ENCODE measurements at regions not wholly inside any gene's neighbourhood (a gene's known extent, or its start where the extent isn't known, plus 50 kb on each side); places are given as distances from the start of the nearest gene placed in this dataset.

DNA sequence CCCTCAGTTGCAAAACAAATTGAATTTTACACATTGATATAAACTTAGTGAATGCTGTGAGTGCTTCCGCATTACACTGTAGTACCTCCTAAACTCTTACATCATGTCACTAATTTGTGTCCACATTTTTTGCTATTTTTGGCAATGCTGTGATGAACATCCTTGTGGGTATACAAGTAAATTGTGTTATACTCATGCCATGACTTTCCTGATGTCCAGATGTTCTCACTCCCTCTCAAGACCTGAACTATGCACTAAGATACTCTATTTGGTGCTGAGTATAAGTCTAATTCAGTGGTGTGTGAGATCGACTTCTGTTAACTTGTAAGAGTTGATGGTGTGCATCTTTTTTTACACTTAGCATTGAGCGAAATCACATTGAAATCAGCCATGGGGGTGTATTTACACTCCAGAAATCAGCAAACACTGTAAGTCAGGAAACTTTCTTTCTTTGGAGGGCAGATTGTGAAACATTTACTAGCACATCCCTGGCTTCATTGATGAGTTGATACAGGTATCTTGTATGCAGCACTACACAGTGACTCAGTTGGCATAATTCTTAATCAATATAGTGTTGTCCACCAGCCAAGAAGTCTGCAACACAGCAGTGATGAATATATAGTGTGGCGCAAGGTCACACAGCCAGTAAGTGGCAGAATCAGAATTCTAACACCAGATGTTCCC lies 228.1 kb upstream of the RORA start:
- H3K18ac ChIP-seq (ENCODE audit: low read length), result no peak overlapping the region
- H2AFZ ChIP-seq (ENCODE audit: insufficient read depth, low read length, poor library complexity), result no peak overlapping the region
- H4K8ac ChIP-seq (ENCODE audit: low read depth, low read length), result no peak overlapping the region
- H3K4ac ChIP-seq (ENCODE audit: low read depth, low read length), result no peak overlapping the region
- no peak overlapping the region for H2BK120ac ChIP-seq (ENCODE audit: insufficient read depth, low read length, poor library complexity)
- no peak overlapping the region for H2BK5ac ChIP-seq (ENCODE audit: low read depth, low read length, poor library complexity)
- H4K91ac ChIP-seq (ENCODE audit: low read depth, low read length), result no peak overlapping the region
- peaks cover 4% of the 10 kb centered on the region for H3K79me1 ChIP-seq (ENCODE audit: low read length)
- H3K79me2 ChIP-seq (ENCODE audit: control insufficient read depth, insufficient read depth, low read length, poor library complexity), result no peaks in the 10 kb centered on the region
- H2AK5ac ChIP-seq (ENCODE audit: low read length), result no peak overlapping the region
- no peak overlapping the region for H3K4me3 ChIP-seq (ENCODE audit: low read depth, low read length)
- H4K12ac ChIP-seq (ENCODE audit: low read depth, low read length), result no peak overlapping the region
- no peaks in the 10 kb centered on the region for H3K27me3 ChIP-seq (ENCODE audit: insufficient read depth, low read length)
- H3K23ac ChIP-seq (ENCODE audit: low read length), result no peak overlapping the region
- no peak overlapping the region for H2BK12ac ChIP-seq (ENCODE audit: low read length)
- H3K9me3 ChIP-seq (ENCODE audit: insufficient read depth, low read depth, low read length), result no peaks in the 10 kb centered on the region
- no peak overlapping the region for H3K9ac ChIP-seq (ENCODE audit: low read length)
- H3K14ac ChIP-seq (ENCODE audit: low read length), result no peak overlapping the region
- no peak overlapping the region for H3K27ac ChIP-seq (ENCODE audit: low read depth, low read length)
- DNase-seq, result no peak
- no peaks in the 10 kb centered on the region for H3K36me3 ChIP-seq (ENCODE audit: control insufficient read depth in 1 of 2, insufficient read depth in 2 of 2, low read length in 2 of 2)
- WGBS (ENCODE audit: extremely low coverage, insufficient coverage, insufficient read length), result no CpG with 5 or more reads among the region's 4 CpGs
- H3K4me2 ChIP-seq (ENCODE audit: low read length), result no peak overlapping the region
- H3K4me1 ChIP-seq (ENCODE audit: control insufficient read depth in 1 of 2, insufficient read depth in 2 of 2, low read length in 2 of 2), result peaks cover 0 to 2% of the 10 kb centered on the region in 2 experiments

DNA sequence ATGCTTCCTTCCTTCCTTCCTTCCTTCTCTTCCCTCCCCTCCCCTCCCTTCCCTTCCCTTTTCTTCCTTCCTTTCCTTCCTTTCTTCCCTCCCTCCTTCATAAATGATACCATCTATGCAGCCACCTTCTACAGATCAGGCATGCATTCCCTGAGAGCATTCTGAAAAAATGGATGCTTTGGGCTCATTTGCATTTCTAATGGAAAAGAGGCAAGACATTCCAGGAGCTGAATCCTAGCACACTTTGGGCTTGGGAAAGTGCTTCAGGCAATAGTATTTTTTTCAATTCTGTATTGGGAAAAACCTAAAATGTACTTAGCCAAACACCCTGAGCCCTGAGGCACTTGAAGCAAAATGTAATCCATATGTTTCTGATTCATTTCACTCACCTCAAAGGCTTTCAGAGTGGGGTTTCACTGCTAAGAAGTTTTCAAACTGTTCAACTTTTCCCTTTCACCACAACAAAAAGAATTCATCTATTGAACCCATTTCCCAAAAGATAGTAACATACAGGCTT lies 220.1 kb upstream of the RORA start:
- Histone ChIP-seq H3K4me2 (ENCODE audit: low read length) (no peak overlapping the region), H3K18ac (ENCODE audit: low read length) (no peak overlapping the region), H3K36me3 (ENCODE audit: control insufficient read depth in 1 of 2, insufficient read depth in 2 of 2, low read length in 2 of 2) (no peaks in the 10 kb centered on the region), H2BK5ac (ENCODE audit: low read depth, low read length, poor library complexity) (no peak overlapping the region), H2AFZ (ENCODE audit: insufficient read depth, low read length, poor library complexity) (no peak overlapping the region), H2AK5ac (ENCODE audit: low read length) (no peak overlapping the region), H3K9me3 (ENCODE audit: insufficient read depth, low read depth, low read length) (no peaks in the 10 kb centered on the region), H2BK12ac (ENCODE audit: low read length) (no peak overlapping the region), H3K79me2 (ENCODE audit: control insufficient read depth, insufficient read depth, low read length, poor library complexity) (no peaks in the 10 kb centered on the region), H3K4me1 (ENCODE audit: control insufficient read depth in 1 of 2, insufficient read depth in 2 of 2, low read length in 2 of 2) (peaks cover 0 to 2% of the 10 kb centered on the region in 2 experiments), H3K9ac (ENCODE audit: low read length) (no peak overlapping the region), H2BK120ac (ENCODE audit: insufficient read depth, low read length, poor library complexity) (no peak overlapping the region), H3K27me3 (ENCODE audit: insufficient read depth, low read length) (no peaks in the 10 kb centered on the region), H4K91ac (ENCODE audit: low read depth, low read length) (no peak overlapping the region), H3K14ac (ENCODE audit: low read length) (no peak overlapping the region), H3K79me1 (ENCODE audit: low read length) (no peaks in the 10 kb centered on the region), H3K27ac (ENCODE audit: low read depth, low read length) (no peak overlapping the region), H3K23ac (ENCODE audit: low read length) (no peak overlapping the region), H4K8ac (ENCODE audit: low read depth, low read length) (no peak overlapping the region), H3K4me3 (ENCODE audit: low read depth, low read length) (no peak overlapping the region), H3K4ac (ENCODE audit: low read depth, low read length) (no peak overlapping the region), H4K12ac (ENCODE audit: low read depth, low read length) (no peak overlapping the region)
- no peak for DNase-seq

DNA sequence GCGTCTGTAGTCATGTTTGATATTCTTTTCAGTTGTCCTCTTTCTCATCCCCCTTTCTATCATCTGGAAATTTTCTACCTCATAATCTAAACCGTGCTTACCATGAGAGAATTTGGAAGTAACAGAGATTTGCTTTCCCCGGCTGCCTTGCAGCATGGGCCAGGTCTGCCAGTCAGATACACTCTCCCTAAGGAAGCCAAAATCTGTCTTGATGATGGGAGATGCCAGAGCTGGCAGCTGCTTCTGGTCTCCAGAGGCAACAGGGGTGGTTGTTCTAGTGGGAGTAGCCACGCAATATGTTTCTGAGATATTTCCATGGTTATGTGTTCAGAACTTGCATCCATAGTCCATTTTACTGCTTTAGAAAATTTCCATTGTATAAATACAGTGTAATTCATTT lies 218.9 kb upstream of the RORA start:
- no peak overlapping the region for H4K8ac ChIP-seq (ENCODE audit: low read depth, low read length)
- no peaks in the 10 kb centered on the region for H3K9me3 ChIP-seq (ENCODE audit: insufficient read depth, low read depth, low read length)
- H3K79me2 ChIP-seq (ENCODE audit: control insufficient read depth, insufficient read depth, low read length, poor library complexity), result no peaks in the 10 kb centered on the region
- H2BK12ac ChIP-seq (ENCODE audit: low read length), result no peak overlapping the region
- no peak overlapping the region for H3K23ac ChIP-seq (ENCODE audit: low read length)
- no peak overlapping the region for H4K91ac ChIP-seq (ENCODE audit: low read depth, low read length)
- no peak overlapping the region for H3K4ac ChIP-seq (ENCODE audit: low read depth, low read length)
- no CpG with 5 or more reads among the region's 4 CpGs for WGBS (ENCODE audit: extremely low coverage, insufficient coverage, insufficient read length)
- H2AFZ ChIP-seq (ENCODE audit: insufficient read depth, low read length, poor library complexity), result no peak overlapping the region
- no peak overlapping the region for H3K18ac ChIP-seq (ENCODE audit: low read length)
- no peaks in the 10 kb centered on the region for H3K79me1 ChIP-seq (ENCODE audit: low read length)
- H3K36me3 ChIP-seq (ENCODE audit: control insufficient read depth in 1 of 2, insufficient read depth in 2 of 2, low read length in 2 of 2), result no peaks in the 10 kb centered on the region
- H2AK5ac ChIP-seq (ENCODE audit: low read length), result no peak overlapping the region
- no peak overlapping the region for H2BK120ac ChIP-seq (ENCODE audit: insufficient read depth, low read length, poor library complexity)
- H3K14ac ChIP-seq (ENCODE audit: low read length), result no peak overlapping the region
- H2BK5ac ChIP-seq (ENCODE audit: low read depth, low read length, poor library complexity), result no peak overlapping the region
- H3K27ac ChIP-seq (ENCODE audit: low read depth, low read length), result no peak overlapping the region
- no peak overlapping the region for H3K4me2 ChIP-seq (ENCODE audit: low read length)
- H3K4me1 ChIP-seq (ENCODE audit: control insufficient read depth in 1 of 2, insufficient read depth in 2 of 2, low read length in 2 of 2), result peaks cover 0 to 2% of the 10 kb centered on the region in 2 experiments
- H3K9ac ChIP-seq (ENCODE audit: low read length), result no peak overlapping the region
- H3K4me3 ChIP-seq (ENCODE audit: low read depth, low read length), result no peak overlapping the region
- DNase-seq, result no peak
- H4K12ac ChIP-seq (ENCODE audit: low read depth, low read length), result no peak overlapping the region
- no peaks in the 10 kb centered on the region for H3K27me3 ChIP-seq (ENCODE audit: insufficient read depth, low read length)

DNA sequence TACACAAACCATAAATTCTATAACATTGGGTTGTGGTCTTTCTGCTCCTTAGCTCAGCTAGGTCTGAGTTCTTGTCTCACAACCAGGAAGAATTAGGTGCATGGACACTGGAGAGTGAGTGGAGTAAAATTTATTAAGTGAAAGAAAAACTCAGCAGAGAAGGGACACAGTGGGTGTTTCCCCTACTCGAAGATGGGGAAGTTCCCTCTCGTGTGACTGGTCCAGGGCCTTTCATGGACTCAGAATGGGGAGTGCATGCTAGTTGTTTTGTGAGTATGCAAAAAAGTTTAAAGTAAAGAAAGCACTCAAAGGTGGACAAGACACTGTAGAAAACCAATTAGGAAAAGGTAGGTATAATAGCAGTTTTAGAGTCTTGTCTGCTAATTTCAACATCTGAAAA lies 215.5 kb upstream of the RORA start:
- H3K9ac ChIP-seq (ENCODE audit: low read length), result no peak overlapping the region

More for the DNA sequence above, 215.5 kb upstream of the RORA start:
- Histone ChIP-seq H3K18ac (ENCODE audit: low read length) (no peak overlapping the region), H4K91ac (ENCODE audit: low read depth, low read length) (no peak overlapping the region), H4K8ac (ENCODE audit: low read depth, low read length) (no peak overlapping the region), H4K12ac (ENCODE audit: low read depth, low read length) (no peak overlapping the region), H3K9me3 (ENCODE audit: insufficient read depth, low read depth, low read length) (no peaks in the 10 kb centered on the region), H3K79me2 (ENCODE audit: control insufficient read depth, insufficient read depth, low read length, poor library complexity) (no peaks in the 10 kb centered on the region), H2BK12ac (ENCODE audit: low read length) (no peak overlapping the region), H3K27ac (ENCODE audit: low read depth, low read length) (no peak overlapping the region), H3K79me1 (ENCODE audit: low read length) (no peaks in the 10 kb centered on the region), H3K27me3 (ENCODE audit: insufficient read depth, low read length) (no peaks in the 10 kb centered on the region), H2AK5ac (ENCODE audit: low read length) (no peak overlapping the region), H3K4me2 (ENCODE audit: low read length) (no peak overlapping the region), H2BK120ac (ENCODE audit: insufficient read depth, low read length, poor library complexity) (no peak overlapping the region), H2BK5ac (ENCODE audit: low read depth, low read length, poor library complexity) (no peak overlapping the region), H3K23ac (ENCODE audit: low read length) (no peak overlapping the region), H2AFZ (ENCODE audit: insufficient read depth, low read length, poor library complexity) (no peak overlapping the region), H3K4me3 (ENCODE audit: low read depth, low read length) (no peak overlapping the region), H3K4me1 (ENCODE audit: control insufficient read depth in 1 of 2, insufficient read depth in 2 of 2, low read length in 2 of 2) (peaks cover 0 to 2% of the 10 kb centered on the region in 2 experiments), H3K14ac (ENCODE audit: low read length) (no peak overlapping the region), H3K4ac (ENCODE audit: low read depth, low read length) (no peak overlapping the region), H3K36me3 (ENCODE audit: control insufficient read depth in 1 of 2, insufficient read depth in 2 of 2, low read length in 2 of 2) (no peaks in the 10 kb centered on the region)
- DNase-seq, result no peak
- WGBS (ENCODE audit: extremely low coverage, insufficient coverage, insufficient read length), result no CpG with 5 or more reads among the region's 2 CpGs

Measured in trophoblast cell (in vitro differentiated cells and primary cell).